Activated naive CD4-positive, alpha-beta T cell treated with anti-CD3 and anti-CD28 coated beads for 36 hours (primary cell): ENCODE measurements at regions not wholly inside any gene's neighbourhood (a gene's known extent, or its start where the extent isn't known, plus 50 kb on each side); places are given as distances from the start of the nearest gene placed in this dataset.
"Not testable (repeated sequence)": the region's sequence is repeated elsewhere in the genome, so short reads cannot be mapped to it uniquely, and the experiment has no call there.

Experiments
- CTCF ChIA-PET: fragments of 350-600 bp; sonication (Branson Sonifier 250); formaldehyde crosslinking; loops from one replicate; lab custom pipeline; 2021; ENCODE audit warnings: antibody characterized with exemption; lab: Charles Lee
- DNase-seq: peaks from one replicate; pipeline ENCODE4 v3.0.0-alpha.2; 2020
- H3K27ac Mint-ChIP-seq: one replicate; pipeline ENCODE4 v1.8.0; 2021; ENCODE audit warnings: mild to moderate bottlenecking, mixed read lengths
- H3K27me3 Mint-ChIP-seq: one replicate; pipeline ENCODE4 v1.8.0; 2021; ENCODE audit warnings: low read depth, mixed read lengths
- H3K36me3 Mint-ChIP-seq: one replicate; pipeline ENCODE4 v1.8.0; 2021; ENCODE audit warnings: low read depth, mixed read lengths
- H3K4me1 Mint-ChIP-seq: one replicate; pipeline ENCODE4 v1.8.0; 2021; ENCODE audit warnings: low read depth, mixed read lengths
- H3K4me3 Mint-ChIP-seq: one replicate; pipeline ENCODE4 v1.8.0; 2021; ENCODE audit warnings: mild to moderate bottlenecking, moderate library complexity, mixed read lengths
- H3K9me3 Mint-ChIP-seq: one replicate; pipeline ENCODE4 v1.8.0; 2021; ENCODE audit warnings: mixed read lengths
- intact Hi-C: fragments of 100-400 bp; cut with micrococcal nuclease; formaldehyde crosslinking; loops from one replicate; pipeline ENCODE4 v1.15.1; 2023

GRCh38 chr1:3996846-3997705 lies 97.0 kb upstream of the C1orf174 start:
- Mint-ChIP-seq H3K27me3 (peaks cover 14% of the 10 kb centered on the region), H3K9me3 (peaks cover 3% of the 10 kb centered on the region), H3K4me3 (no peak overlapping the region), H3K36me3 (peaks cover under 1% of the 10 kb centered on the region), H3K27ac (no peak overlapping the region), H3K4me1 (no peaks in the 10 kb centered on the region)
- CTCF ChIA-PET = no interaction called here
- no peak for DNase-seq
- intact Hi-C loops = no loop called here

- no peak for DNase-seq
- Mint-ChIP-seq H3K4me3 (no peak overlapping the region), H3K27ac (no peak overlapping the region), H3K36me3 (no peaks in the 10 kb centered on the region), H3K4me1 (no peaks in the 10 kb centered on the region), H3K9me3 (no peaks in the 10 kb centered on the region), H3K27me3 (peaks cover 18% of the 10 kb centered on the region)
- intact Hi-C loops = no loop called here
- CTCF ChIA-PET = no interaction called here
These were observed 98.0 kb upstream of the C1orf174 start for GRCh38 chr1:3998086-3998485.

GRCh38 chr1:3999514-3999913 lies 99.4 kb upstream of the C1orf174 start:
- intact Hi-C loops, H3K9me3 Mint-ChIP-seq, DNase-seq, CTCF ChIA-PET, H3K27ac Mint-ChIP-seq, H3K36me3 Mint-ChIP-seq, H3K4me1 Mint-ChIP-seq, H3K4me3 Mint-ChIP-seq: not testable (repeated sequence)
- H3K27me3 Mint-ChIP-seq = peaks cover 18% of the 10 kb centered on the region

- Mint-ChIP-seq H3K9me3 (no peaks in the 10 kb centered on the region), H3K4me1 (no peaks in the 10 kb centered on the region), H3K27me3 (peaks cover 18% of the 10 kb centered on the region), H3K27ac (no peak overlapping the region), H3K4me3 (no peak overlapping the region), H3K36me3 (no peaks in the 10 kb centered on the region)
- intact Hi-C loops = no loop called here
- DNase-seq = no peak
- CTCF ChIA-PET = no interaction called here
These were observed 100.1 kb upstream of the C1orf174 start for GRCh38 chr1:3999941-4000735.

- Mint-ChIP-seq H3K27ac (no peak overlapping the region), H3K9me3 (no peaks in the 10 kb centered on the region), H3K4me3 (no peak overlapping the region), H3K36me3 (no peaks in the 10 kb centered on the region), H3K4me1 (no peaks in the 10 kb centered on the region), H3K27me3 (peaks cover 18% of the 10 kb centered on the region)
- CTCF ChIA-PET = no interaction called here
- intact Hi-C loops = no loop called here
- no peak for DNase-seq
These were observed 100.8 kb upstream of the C1orf174 start for GRCh38 chr1:4000811-4001251.

- Mint-ChIP-seq H3K27me3 (peaks cover 18% of the 10 kb centered on the region), H3K36me3 (no peaks in the 10 kb centered on the region), H3K27ac (no peak overlapping the region), H3K4me1 (no peaks in the 10 kb centered on the region), H3K4me3 (no peak overlapping the region), H3K9me3 (no peaks in the 10 kb centered on the region)
- no peak for DNase-seq
- intact Hi-C loops = no loop called here
- CTCF ChIA-PET = no interaction called here
These were observed 101.4 kb upstream of the C1orf174 start for GRCh38 chr1:4001461-4001860.

- no peaks in the 10 kb centered on the region for H3K4me1 Mint-ChIP-seq
- DNase-seq = no peak
- peaks cover 18% of the 10 kb centered on the region for H3K27me3 Mint-ChIP-seq
- no peak overlapping the region for H3K27ac Mint-ChIP-seq
- peaks cover 4% of the 10 kb centered on the region for H3K9me3 Mint-ChIP-seq
- H3K36me3 Mint-ChIP-seq = peaks cover 2% of the 10 kb centered on the region
- intact Hi-C loops = no loop called here
- no peak overlapping the region for H3K4me3 Mint-ChIP-seq
- CTCF ChIA-PET = no interaction called here
These were observed 102.0 kb upstream of the C1orf174 start for GRCh38 chr1:4002061-4002521.

- Mint-ChIP-seq H3K4me1 (no peaks in the 10 kb centered on the region), H3K36me3 (peaks cover 2% of the 10 kb centered on the region), H3K4me3 (no peak overlapping the region), H3K27me3 (peaks cover 21% of the 10 kb centered on the region), H3K9me3 (peaks cover 7% of the 10 kb centered on the region), H3K27ac (no peak overlapping the region)
- no peak for DNase-seq
- intact Hi-C loops = no loop called here
- CTCF ChIA-PET = no interaction called here
These were observed 102.7 kb upstream of the C1orf174 start for GRCh38 chr1:4002741-4003140.

- peaks cover 18% of the 10 kb centered on the region for H3K27me3 Mint-ChIP-seq
- H3K4me3 Mint-ChIP-seq = no peak overlapping the region
- intact Hi-C loops = no loop called here
- DNase-seq = no peak
- H3K27ac Mint-ChIP-seq = no peak overlapping the region
- CTCF ChIA-PET = no interaction called here
- H3K36me3 Mint-ChIP-seq = peaks cover 2% of the 10 kb centered on the region
- H3K9me3 Mint-ChIP-seq = peaks cover 8% of the 10 kb centered on the region
- H3K4me1 Mint-ChIP-seq = no peaks in the 10 kb centered on the region
These were observed 103.9 kb upstream of the C1orf174 start for GRCh38 chr1:4003846-4004505.

GRCh38 chr1:4004635-4005430 lies 104.8 kb upstream of the C1orf174 start:
- Mint-ChIP-seq H3K27ac (no peak overlapping the region), H3K4me3 (no peak overlapping the region)
- CTCF ChIA-PET = no interaction called here

GRCh38 chr1:4005431-4005830 lies 105.4 kb upstream of the C1orf174 start:
- intact Hi-C loops = no loop called here
- peaks cover 8% of the 10 kb centered on the region for H3K9me3 Mint-ChIP-seq
- H3K4me3 Mint-ChIP-seq = no peak overlapping the region
- DNase-seq = no peak
- H3K4me1 Mint-ChIP-seq = no peaks in the 10 kb centered on the region
- no peak overlapping the region for H3K27ac Mint-ChIP-seq
- CTCF ChIA-PET = interaction anchor here (1.0 kb wide), 1 partner anchor 94 kb away, joined by 3 read pairs; no protein-coding TSS in a partner anchor
- H3K36me3 Mint-ChIP-seq = peaks cover 2% of the 10 kb centered on the region
- H3K27me3 Mint-ChIP-seq = peaks cover 15% of the 10 kb centered on the region

More at GRCh38 chr1:4004635-4005430, 104.8 kb upstream of the C1orf174 start:
- no peak for DNase-seq
- intact Hi-C loops = no loop called here
- Mint-ChIP-seq H3K9me3 (peaks cover 8% of the 10 kb centered on the region), H3K27me3 (peaks cover 15% of the 10 kb centered on the region), H3K4me1 (no peaks in the 10 kb centered on the region), H3K36me3 (peaks cover 2% of the 10 kb centered on the region)
